IMR-90 (cell line): ENCODE measurements at regions not wholly inside any gene's neighbourhood (a gene's known extent, or its start where the extent isn't known, plus 50 kb on each side); places are given as distances from the start of the nearest gene placed in this dataset.

Experiments
- ATAC-seq: fragments of 200-7000 bp; cut with Tn5 transposase; 2 replicates; pipeline ENCODE4 v1.9.1; 2020; ENCODE audit warnings: low read depth, mild to moderate bottlenecking, moderate library complexity
- BruUV-seq: library from RNA; stranded (reverse); fragments of 400-500 nt; replicated peaks from 2 replicates; lab custom pipeline; 2021; lab: Mats Ljungman, UMichigan
- CTCF ChIA-PET: fragments of 300-600 bp; formaldehyde crosslinking; extraction: SDS; loops from one replicate; lab custom pipeline; 2021; ENCODE audit warnings: antibody characterized with exemption; lab: Yijun Ruan, JAX
- POLR2A ChIA-PET: fragments of 300-600 bp; sonication (Branson Sonifier 250); formaldehyde crosslinking; loops from one replicate; lab custom pipeline; 2022; ENCODE audit warnings: antibody characterized with exemption; ENCODE audit not compliant: unreplicated experiment; lab: Charles Lee
- DNase-seq: peaks from one replicate; pipeline ENCODE4 v3.0.0; 2013
- H2AFZ ChIP-seq: replicated peaks from 2 replicates; pipeline ENCODE3; 2013; ENCODE audit warnings: low read length, mild to moderate bottlenecking; ENCODE audit not compliant: poor library complexity
- H2AK5ac ChIP-seq: 2 replicates; pipeline ENCODE4 v1.6.1; 2013; ENCODE audit warnings: low read depth, low read length, inconsistent platforms
- H2AK9ac ChIP-seq: replicated peaks from 2 replicates; pipeline ENCODE3; 2013; ENCODE audit warnings: mild to moderate bottlenecking, low read depth, low read length, moderate library complexity; ENCODE audit not compliant: poor library complexity
- H2BK120ac ChIP-seq: 2 replicates; pipeline ENCODE4 v1.6.1; 2013; ENCODE audit warnings: low read depth, low read length, inconsistent platforms
- H2BK15ac ChIP-seq: 3 replicates; pipeline ENCODE4 v1.6.1; 2013; ENCODE audit warnings: low read depth, low read length, inconsistent platforms
- H2BK20ac ChIP-seq: 2 replicates; pipeline ENCODE4 v1.6.1; 2013; ENCODE audit warnings: low read depth, mild to moderate bottlenecking, inconsistent platforms, low read length, moderate library complexity
- H2BK5ac ChIP-seq: 2 replicates; pipeline ENCODE4 v1.6.1; 2013; ENCODE audit warnings: mild to moderate bottlenecking, low read depth, low read length, inconsistent platforms; ENCODE audit not compliant: poor library complexity, severe bottlenecking
- H3K14ac ChIP-seq: replicated peaks from 2 replicates; pipeline ENCODE4 v1.6.1; 2013; ENCODE audit warnings: low read depth, low read length, inconsistent platforms
- H3K18ac ChIP-seq: 2 replicates; pipeline ENCODE4 v1.6.1; 2013; ENCODE audit warnings: low read depth, low read length, control low read depth
- H3K23ac ChIP-seq: 2 replicates; pipeline ENCODE4 v1.6.1; 2013; ENCODE audit warnings: low read depth, low read length, inconsistent platforms
- H3K27ac ChIP-seq: 2 replicates; pipeline ENCODE4 v1.5.1; 2013; ENCODE audit warnings: mild to moderate bottlenecking, control low read depth, low read length; ENCODE audit not compliant: insufficient read depth
- H3K27me3 ChIP-seq: 2 replicates; pipeline ENCODE4 v1.6.1; 2013; ENCODE audit warnings: low read length; ENCODE audit not compliant: control insufficient read depth, insufficient read depth
- H3K36me3 ChIP-seq: 2 replicates; pipeline ENCODE4 v1.6.1; 2013; ENCODE audit warnings: low read length, mixed read lengths; ENCODE audit not compliant: control insufficient read depth, insufficient read depth
- H3K4ac ChIP-seq: 2 replicates; pipeline ENCODE4 v1.6.1; 2013; ENCODE audit warnings: low read depth, low read length, inconsistent platforms
- H3K4me1 ChIP-seq: 2 replicates; pipeline ENCODE4 v1.6.1; 2013; ENCODE audit warnings: low read length, mixed read lengths; ENCODE audit not compliant: control insufficient read depth, insufficient read depth
- H3K4me2 ChIP-seq: 2 replicates; pipeline ENCODE4 v1.6.1; 2013; ENCODE audit warnings: low read depth, mild to moderate bottlenecking, control low read depth, low read length, moderate library complexity
- H3K4me3 ChIP-seq: 2 replicates; pipeline ENCODE4 v1.5.1; 2013; ENCODE audit warnings: low read depth, mild to moderate bottlenecking, control low read depth, low read length, moderate library complexity; ENCODE audit not compliant: insufficient read depth
- H3K56ac ChIP-seq: 2 replicates; pipeline ENCODE4 v1.6.1; 2013; ENCODE audit warnings: low read length, inconsistent platforms; ENCODE audit not compliant: insufficient read depth; ENCODE audit errors: extremely low read depth
- H3K79me1 ChIP-seq, 2 experiments: 2 replicates each; pipeline ENCODE4 v1.6.1; 2013; ENCODE audit warnings: low read length in 2 of 2, inconsistent platforms in 1 of 2, low read depth in 1 of 2
- H3K9ac ChIP-seq: 2 replicates; pipeline ENCODE4 v1.6.1; 2013; ENCODE audit warnings: low read depth, low read length, control low read depth
- H3K9me1 ChIP-seq: 2 replicates; pipeline ENCODE4 v1.6.1; 2013; ENCODE audit warnings: low read length, inconsistent platforms; ENCODE audit not compliant: insufficient read depth
- H3K9me3 ChIP-seq: 2 replicates; pipeline ENCODE4 v1.6.1; 2013; ENCODE audit warnings: low read length; ENCODE audit not compliant: control insufficient read depth, insufficient read depth
- H4K20me1 ChIP-seq: 2 replicates; pipeline ENCODE4 v1.6.1; 2013; ENCODE audit warnings: low read length, inconsistent platforms; ENCODE audit not compliant: insufficient read depth
- H4K5ac ChIP-seq: 2 replicates; pipeline ENCODE4 v1.6.1; 2013; ENCODE audit warnings: mild to moderate bottlenecking, low read depth, low read length, control low read depth
- H4K8ac ChIP-seq, 2 experiments: 2 replicates each; pipeline ENCODE4 v1.6.1; 2013; ENCODE audit warnings: low read depth in 2 of 2, low read length in 2 of 2, control low read depth in 1 of 2, inconsistent platforms in 1 of 2
- H4K91ac ChIP-seq: 2 replicates; pipeline ENCODE4 v1.6.1; 2013; ENCODE audit warnings: low read depth, low read length, inconsistent platforms; ENCODE audit not compliant: insufficient read depth
- BHLHE40 ChIP-seq: fragments of 150-350 bp; IDR thresholded peaks from 2 replicates; pipeline ENCODE4 v1.6.1; 2016; ENCODE audit warnings: mild to moderate bottlenecking, low read depth, low read length
- CEBPB ChIP-seq: IDR thresholded peaks from 2 replicates; pipeline ENCODE4 v1.6.1; 2012; ENCODE audit warnings: low read depth, low read length, improper control_type of control experiment
- CHD1 ChIP-seq: IDR thresholded peaks from 2 replicates; pipeline ENCODE4 v1.6.1; 2012; ENCODE audit warnings: low read depth, low read length, improper control_type of control experiment
- FOS ChIP-seq: fragments of 150-350 bp; IDR thresholded peaks from 2 replicates; pipeline ENCODE4 v1.6.1; 2016; ENCODE audit warnings: low read depth, low read length
- MAFK ChIP-seq: IDR thresholded peaks from 2 replicates; pipeline ENCODE4 v1.6.1; 2012; ENCODE audit warnings: low read depth, low read length, improper control_type of control experiment
- MAZ ChIP-seq: IDR thresholded peaks from 2 replicates; pipeline ENCODE4 v1.6.1; 2012; ENCODE audit warnings: low read depth, mild to moderate bottlenecking, low read length, improper control_type of control experiment, moderate library complexity, borderline replicate concordance
- MXI1 ChIP-seq: IDR thresholded peaks from 2 replicates; pipeline ENCODE4 v1.6.1; 2012; ENCODE audit warnings: low read depth, mild to moderate bottlenecking, low read length, moderate library complexity, borderline replicate concordance
- NFE2L2 ChIP-seq: fragments of 150-350 bp; IDR thresholded peaks from 2 replicates; pipeline ENCODE4 v1.6.1; 2016; ENCODE audit warnings: low read depth, mild to moderate bottlenecking, low read length
- POLR2A ChIP-seq: IDR thresholded peaks from 2 replicates; pipeline ENCODE4 v1.6.1; 2012; ENCODE audit warnings: mild to moderate bottlenecking, low read depth, low read length
- RAD21 ChIP-seq: IDR thresholded peaks from 2 replicates; pipeline ENCODE4 v1.6.1; 2012; ENCODE audit warnings: low read length, improper control_type of control experiment
- RCOR1 ChIP-seq: IDR thresholded peaks from 2 replicates; pipeline ENCODE4 v1.6.1; 2012; ENCODE audit warnings: mild to moderate bottlenecking, low read length, improper control_type of control experiment; ENCODE audit not compliant: insufficient replicate concordance
- RFX5 ChIP-seq: IDR thresholded peaks from 2 replicates; pipeline ENCODE4 v1.8.0; 2012; ENCODE audit warnings: low read depth, mild to moderate bottlenecking, low read length, moderate library complexity
- SMC3 ChIP-seq: fragments of 150-350 bp; IDR thresholded peaks from 2 replicates; pipeline ENCODE4 v1.6.1; 2016; ENCODE audit warnings: low read depth, mild to moderate bottlenecking, antibody characterized with exemption, low read length, moderate library complexity
- dilution Hi-C: fragments of 300-500 bp; cut with HindIII; formaldehyde crosslinking; loops from one replicate; pipeline ENCODE4 v1.14.3; 2018; ENCODE audit warnings: low sequenced_read_pairs; ENCODE audit not compliant: unreplicated experiment
- in situ Hi-C: fragments of 300-500 bp; cut with MboI; formaldehyde crosslinking; loops from 3 replicates; pipeline ENCODE4 v1.14.3; 2019; ENCODE audit warnings: low sequenced_read_pairs, inconsistent platforms, mixed read lengths
- intact Hi-C: fragments of 100-400 bp; cut with micrococcal nuclease; formaldehyde crosslinking; loops from 2 replicates; pipeline ENCODE4 v1.10.0; 2022
- TF ChIP-seq, protein P1 (sequence below): fragments of 150-350 bp; IDR thresholded peaks from 2 replicates; pipeline ENCODE4 v1.6.1; 2017; ENCODE audit warnings: mild to moderate bottlenecking, antibody characterized with exemption, low read length, low read depth
- TF ChIP-seq, protein P2 (sequence below): fragments of 150-350 bp; IDR thresholded peaks from 2 replicates; pipeline ENCODE4 v1.6.1; 2016; ENCODE audit warnings: low read depth, mild to moderate bottlenecking, low read length, moderate library complexity, borderline replicate concordance
- TF ChIP-seq, protein P3 (sequence below): conservative IDR thresholded peaks from 2 replicates; pipeline ENCODE4 v1.5.1; 2012; ENCODE audit warnings: mild to moderate bottlenecking, low read depth, low read length, improper control_type of control experiment

DNA sequence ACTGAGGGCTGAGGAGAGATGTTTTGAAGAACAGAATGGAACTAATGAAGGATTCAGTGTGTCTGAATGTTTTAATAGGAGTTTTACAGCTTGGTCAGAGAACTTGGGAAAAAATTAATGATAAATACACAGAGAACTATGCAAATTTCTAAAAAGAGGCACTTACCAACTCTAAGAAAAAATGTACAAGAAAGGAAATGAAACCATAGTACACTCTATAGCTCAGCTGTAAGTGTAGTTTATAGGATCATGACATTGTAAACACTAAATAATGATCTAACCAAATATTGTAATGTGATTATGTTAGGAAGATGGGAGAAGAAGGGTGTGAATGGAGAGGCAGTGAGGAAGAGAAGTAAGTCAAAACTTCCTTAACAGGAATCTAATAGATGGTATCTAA is 205.2 kb downstream of the SEC61B start:
- Histone ChIP-seq H2AFZ (no peak overlapping the region), H3K18ac (no peak overlapping the region), H3K56ac (no peak overlapping the region), H2BK20ac (no peak overlapping the region), H3K4me1 (peaks cover 2% of the 10 kb centered on the region; the same call in 1 of the 2 replicates), H3K79me1 (no peaks in the 10 kb centered on the region), H4K8ac (no peak overlapping the region), H4K20me1 (no peaks in the 10 kb centered on the region), H2AK5ac (no peak overlapping the region), H3K9me1 (peaks cover 2% of the 10 kb centered on the region; the same call in 1 of the 2 replicates), H4K5ac (no peak overlapping the region), H3K23ac (no peak overlapping the region), H3K9me3 (no peaks in the 10 kb centered on the region), H3K27ac (no peak overlapping the region), H3K36me3 (no peaks in the 10 kb centered on the region), H3K4me3 (no peak overlapping the region), H2BK15ac (no peak overlapping the region), H2AK9ac (no peak overlapping the region), H3K4me2 (no peak overlapping the region), H3K9ac (no peak overlapping the region), H2BK120ac (no peak overlapping the region), H3K27me3 (no peaks in the 10 kb centered on the region), H3K4ac (no peak overlapping the region), H4K91ac (no peak overlapping the region), H2BK5ac (no peak overlapping the region), H3K14ac (no peak overlapping the region)
- intact Hi-C loops (no loop called here), dilution Hi-C loops (no loop called here), in situ Hi-C loops (no loop called here)
- ChIA-PET CTCF (no interaction called here), POLR2A (no interaction called here)
- TF ChIP-seq, protein P1, sequence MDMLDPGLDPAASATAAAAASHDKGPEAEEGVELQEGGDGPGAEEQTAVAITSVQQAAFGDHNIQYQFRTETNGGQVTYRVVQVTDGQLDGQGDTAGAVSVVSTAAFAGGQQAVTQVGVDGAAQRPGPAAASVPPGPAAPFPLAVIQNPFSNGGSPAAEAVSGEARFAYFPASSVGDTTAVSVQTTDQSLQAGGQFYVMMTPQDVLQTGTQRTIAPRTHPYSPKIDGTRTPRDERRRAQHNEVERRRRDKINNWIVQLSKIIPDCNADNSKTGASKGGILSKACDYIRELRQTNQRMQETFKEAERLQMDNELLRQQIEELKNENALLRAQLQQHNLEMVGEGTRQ: no peak
- TF ChIP-seq, protein P2, sequence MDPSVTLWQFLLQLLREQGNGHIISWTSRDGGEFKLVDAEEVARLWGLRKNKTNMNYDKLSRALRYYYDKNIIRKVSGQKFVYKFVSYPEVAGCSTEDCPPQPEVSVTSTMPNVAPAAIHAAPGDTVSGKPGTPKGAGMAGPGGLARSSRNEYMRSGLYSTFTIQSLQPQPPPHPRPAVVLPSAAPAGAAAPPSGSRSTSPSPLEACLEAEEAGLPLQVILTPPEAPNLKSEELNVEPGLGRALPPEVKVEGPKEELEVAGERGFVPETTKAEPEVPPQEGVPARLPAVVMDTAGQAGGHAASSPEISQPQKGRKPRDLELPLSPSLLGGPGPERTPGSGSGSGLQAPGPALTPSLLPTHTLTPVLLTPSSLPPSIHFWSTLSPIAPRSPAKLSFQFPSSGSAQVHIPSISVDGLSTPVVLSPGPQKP: no peak
- no peak for TF ChIP-seq BHLHE40
- no peak for TF ChIP-seq MXI1
- no peak for TF ChIP-seq CEBPB
- no peak for TF ChIP-seq SMC3
- TF ChIP-seq FOS: no peak
- no peak for TF ChIP-seq MAFK
- TF ChIP-seq, protein P3, sequence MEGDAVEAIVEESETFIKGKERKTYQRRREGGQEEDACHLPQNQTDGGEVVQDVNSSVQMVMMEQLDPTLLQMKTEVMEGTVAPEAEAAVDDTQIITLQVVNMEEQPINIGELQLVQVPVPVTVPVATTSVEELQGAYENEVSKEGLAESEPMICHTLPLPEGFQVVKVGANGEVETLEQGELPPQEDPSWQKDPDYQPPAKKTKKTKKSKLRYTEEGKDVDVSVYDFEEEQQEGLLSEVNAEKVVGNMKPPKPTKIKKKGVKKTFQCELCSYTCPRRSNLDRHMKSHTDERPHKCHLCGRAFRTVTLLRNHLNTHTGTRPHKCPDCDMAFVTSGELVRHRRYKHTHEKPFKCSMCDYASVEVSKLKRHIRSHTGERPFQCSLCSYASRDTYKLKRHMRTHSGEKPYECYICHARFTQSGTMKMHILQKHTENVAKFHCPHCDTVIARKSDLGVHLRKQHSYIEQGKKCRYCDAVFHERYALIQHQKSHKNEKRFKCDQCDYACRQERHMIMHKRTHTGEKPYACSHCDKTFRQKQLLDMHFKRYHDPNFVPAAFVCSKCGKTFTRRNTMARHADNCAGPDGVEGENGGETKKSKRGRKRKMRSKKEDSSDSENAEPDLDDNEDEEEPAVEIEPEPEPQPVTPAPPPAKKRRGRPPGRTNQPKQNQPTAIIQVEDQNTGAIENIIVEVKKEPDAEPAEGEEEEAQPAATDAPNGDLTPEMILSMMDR: no peak
- TF ChIP-seq RAD21: no peak
- TF ChIP-seq POLR2A: no peak
- no peak for TF ChIP-seq NFE2L2
- TF ChIP-seq RCOR1: no peak
- TF ChIP-seq RFX5: no peak
- TF ChIP-seq CHD1: no peak
- TF ChIP-seq MAZ: no peak
- BruUV-seq: no TSS peak
- no peak for DNase-seq
- no peak for ATAC-seq
